Head of caudate nucleus (tissue), 42 donors: ENCODE measurements at regions not wholly inside any gene's neighbourhood (a gene's known extent, or its start where the extent isn't known, plus 50 kb on each side); places are given as distances from the start of the nearest gene placed in this dataset.
"Not testable (repeated sequence)": the region's sequence is repeated elsewhere in the genome, so short reads cannot be mapped to it uniquely, and the experiment has no call there.

ENCODE experiments used
- DNase-seq, 42 donors: peaks; one replicate each; pipeline versions ENCODE4 v3.0.0 to v3.0.0-alpha.2; 2020 to 2021; ENCODE audit warnings: mixed read lengths in 7 of 42
- intact Hi-C: fragments of 100-400 bp; cut with DNase I; formaldehyde crosslinking; loops from one replicate; pipeline ENCODE4 v1.15.0; 2022

DNA sequence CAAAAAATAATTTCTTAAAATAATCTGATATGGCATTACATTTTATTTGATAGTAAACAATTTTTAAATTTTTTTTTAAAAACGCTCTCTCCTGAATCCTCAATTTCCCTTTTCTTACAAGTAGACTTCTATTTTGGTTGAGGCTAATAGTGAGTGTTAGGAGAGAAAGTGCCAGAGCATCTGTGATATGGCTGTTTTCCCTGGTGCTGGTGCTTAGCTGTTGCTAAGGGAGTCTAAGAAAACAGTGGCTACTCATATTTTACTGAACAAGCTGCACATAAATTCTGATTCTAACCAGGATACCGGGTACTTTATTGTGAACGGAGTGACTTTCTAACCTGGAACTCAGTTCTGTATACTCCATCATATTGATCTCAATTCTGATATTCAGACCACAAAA lies 311.1 kb upstream of the KIAA1217 start:
- DNase-seq, result no peak
- intact Hi-C loops, result no loop called here

DNA sequence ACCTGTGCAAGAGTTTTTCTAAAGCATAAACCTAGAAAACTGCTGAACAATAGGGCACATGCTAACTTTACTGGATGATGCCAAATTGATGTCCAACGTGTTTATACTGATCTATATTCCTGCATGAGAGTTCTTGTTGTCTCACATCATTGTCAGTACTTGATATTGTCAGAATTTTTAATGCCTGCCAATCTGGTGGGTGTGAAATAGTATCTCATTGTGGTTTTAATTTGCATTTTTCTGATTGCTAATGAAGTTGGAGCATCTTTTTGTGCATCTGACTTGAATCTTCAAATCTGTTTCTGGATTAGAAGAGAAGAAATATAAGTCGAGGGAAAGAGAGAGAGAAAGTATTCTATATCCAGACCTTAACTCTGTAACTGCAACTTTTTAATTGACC lies 309.8 kb upstream of the KIAA1217 start:
- intact Hi-C loops, result no loop called here
- DNase-seq, result no peak

DNA sequence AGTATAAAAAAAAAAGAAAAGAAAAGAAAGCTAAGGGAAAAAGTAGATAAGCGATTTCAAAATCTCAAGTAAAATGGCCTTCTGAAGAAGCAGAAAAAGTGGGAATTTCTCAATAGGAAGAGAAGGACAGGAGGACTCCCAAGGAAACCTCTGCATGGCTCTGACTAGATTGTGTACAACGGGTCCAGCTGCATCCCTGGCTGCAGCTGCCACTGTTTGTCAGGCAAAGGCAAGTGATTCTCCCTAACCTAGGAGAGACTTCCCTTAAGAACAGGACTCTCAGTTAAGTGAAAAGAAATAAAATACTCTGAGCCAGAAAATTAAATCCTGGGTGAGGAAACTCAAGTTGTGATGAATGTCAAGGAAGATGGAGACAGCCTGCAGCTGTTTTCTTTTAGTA lies 298.6 kb upstream of the KIAA1217 start:
- intact Hi-C loops, result no loop called here
- DNase-seq, result no peak

DNA sequence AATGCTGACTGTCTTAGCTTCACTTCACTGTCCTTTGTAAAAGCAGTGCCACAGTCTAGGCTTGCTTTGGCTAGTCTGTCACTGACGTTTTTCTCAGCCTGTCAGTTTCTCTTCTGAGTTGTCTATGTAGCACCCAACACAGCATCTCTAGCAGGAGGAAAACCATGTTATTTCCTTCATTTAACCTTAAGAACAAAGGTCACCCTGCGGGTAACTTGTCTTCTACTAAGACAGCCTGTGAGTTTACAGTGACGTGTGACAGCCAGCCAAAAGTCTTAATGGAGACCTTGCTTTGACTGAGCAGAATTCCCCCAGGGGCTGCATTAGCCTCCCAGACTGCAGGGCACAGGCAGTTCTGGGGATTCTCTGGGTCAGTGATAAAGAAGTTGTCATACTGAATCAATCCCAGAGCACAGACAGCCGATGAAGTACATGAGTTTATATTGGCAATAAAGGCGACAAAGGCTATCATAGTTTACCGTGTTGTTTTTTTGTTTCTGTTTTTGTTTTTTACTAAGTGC lies 296.0 kb upstream of the KIAA1217 start:
- no peak for DNase-seq
- intact Hi-C loops, result no loop called here

DNA sequence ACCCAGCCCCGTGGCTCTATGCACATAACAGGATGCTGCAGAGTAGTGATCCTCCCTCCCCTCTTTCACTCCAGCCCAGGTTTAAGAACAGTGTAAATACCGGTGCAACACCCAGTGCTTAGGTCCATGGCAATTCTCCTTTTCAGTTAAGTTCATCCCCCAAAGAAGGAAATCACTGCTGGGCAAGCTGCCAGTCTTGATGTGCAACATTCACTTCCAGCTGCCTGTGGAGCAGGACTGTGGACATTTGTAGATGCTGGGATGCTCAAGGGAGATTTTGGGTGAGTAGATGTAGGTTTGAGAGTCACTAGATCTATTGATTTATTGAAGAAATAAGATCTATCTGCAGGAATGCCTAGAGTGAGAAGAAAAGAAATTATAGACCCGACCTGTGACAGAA lies 294.3 kb upstream of the KIAA1217 start:
- DNase-seq, result no peak
- intact Hi-C loops, result no loop called here

DNA sequence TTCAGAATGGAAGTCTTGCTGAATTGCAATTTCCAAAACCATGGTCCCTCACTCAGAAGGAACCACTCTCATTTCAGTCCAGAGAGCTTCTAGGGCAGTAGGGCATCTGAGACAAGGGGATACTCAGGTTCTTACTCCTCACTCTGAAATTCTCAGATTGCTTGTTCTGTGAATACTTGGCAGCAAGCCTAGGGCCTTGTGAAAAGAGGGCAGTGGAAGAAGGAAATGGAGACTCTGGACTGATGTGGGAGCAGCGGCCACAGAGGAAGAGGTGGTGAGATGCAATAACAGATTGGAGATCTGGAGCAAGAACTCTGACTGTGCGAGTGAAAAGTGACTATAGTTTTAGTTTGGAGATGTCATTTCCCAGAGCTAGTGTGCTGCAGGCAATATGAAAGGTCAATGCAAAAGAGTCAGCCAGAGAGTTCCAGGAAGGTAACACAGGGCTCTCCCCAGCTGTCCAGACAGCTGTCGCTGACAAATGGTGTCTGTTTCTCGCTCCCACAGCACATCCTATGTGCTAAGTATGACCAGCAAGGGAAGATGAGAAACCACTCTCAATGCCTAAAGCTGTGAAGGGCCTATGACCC lies 291.6 kb upstream of the KIAA1217 start:
- DNase-seq, result no peak
- intact Hi-C loops, result no loop called here

DNA sequence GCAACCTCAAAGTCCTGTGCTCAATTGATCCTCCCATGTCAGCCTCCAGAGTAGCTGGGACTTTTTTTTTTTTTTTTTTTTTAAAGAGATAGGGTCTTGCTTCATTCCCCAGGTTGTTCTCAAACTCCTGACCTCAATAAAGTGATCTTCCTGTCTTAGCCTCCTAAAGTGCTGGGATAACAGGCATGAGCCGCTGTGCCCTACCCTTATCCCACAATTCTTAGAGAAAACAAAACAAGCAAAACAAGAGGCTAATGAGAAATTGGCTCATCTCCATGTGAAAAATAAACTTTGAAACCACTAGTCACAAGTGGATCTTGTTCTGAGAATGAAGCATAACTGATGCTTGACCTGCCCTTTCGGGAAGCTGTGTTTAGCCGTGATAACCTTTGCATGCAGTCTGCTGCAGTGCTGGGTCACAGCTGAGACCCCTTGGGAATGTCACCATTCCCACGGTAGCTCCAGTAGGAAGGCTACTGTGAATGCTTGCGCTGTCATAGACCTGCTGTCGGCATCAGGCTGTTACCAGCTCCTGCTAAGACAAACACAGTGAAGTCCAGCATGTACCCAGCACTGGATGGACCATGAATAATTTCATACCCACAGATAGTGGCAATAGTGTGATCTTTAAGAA lies 290.7 kb upstream of the KIAA1217 start:
- DNase-seq, result no peak
- intact Hi-C loops, result no loop called here

DNA sequence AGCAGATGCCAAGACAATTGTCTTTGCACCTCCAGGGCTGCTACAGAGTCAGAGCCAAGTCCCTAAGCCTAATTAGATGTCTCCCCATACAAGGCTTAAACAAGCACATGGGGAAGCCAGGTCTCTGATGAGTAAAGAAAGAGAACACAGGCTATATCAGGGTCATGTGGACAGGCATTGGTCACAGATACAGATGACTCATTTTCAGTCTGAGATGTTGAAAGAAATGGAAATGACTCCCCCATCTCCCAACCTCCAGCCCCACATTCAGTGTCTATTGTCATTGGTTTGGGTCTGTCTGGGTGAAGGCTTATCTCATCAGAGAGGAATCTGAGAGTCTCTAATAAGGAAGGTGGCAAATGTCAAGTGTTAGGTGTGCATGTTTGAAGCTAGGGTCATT lies 290.1 kb upstream of the KIAA1217 start:
- intact Hi-C loops, result no loop called here
- DNase-seq, result no peak

DNA sequence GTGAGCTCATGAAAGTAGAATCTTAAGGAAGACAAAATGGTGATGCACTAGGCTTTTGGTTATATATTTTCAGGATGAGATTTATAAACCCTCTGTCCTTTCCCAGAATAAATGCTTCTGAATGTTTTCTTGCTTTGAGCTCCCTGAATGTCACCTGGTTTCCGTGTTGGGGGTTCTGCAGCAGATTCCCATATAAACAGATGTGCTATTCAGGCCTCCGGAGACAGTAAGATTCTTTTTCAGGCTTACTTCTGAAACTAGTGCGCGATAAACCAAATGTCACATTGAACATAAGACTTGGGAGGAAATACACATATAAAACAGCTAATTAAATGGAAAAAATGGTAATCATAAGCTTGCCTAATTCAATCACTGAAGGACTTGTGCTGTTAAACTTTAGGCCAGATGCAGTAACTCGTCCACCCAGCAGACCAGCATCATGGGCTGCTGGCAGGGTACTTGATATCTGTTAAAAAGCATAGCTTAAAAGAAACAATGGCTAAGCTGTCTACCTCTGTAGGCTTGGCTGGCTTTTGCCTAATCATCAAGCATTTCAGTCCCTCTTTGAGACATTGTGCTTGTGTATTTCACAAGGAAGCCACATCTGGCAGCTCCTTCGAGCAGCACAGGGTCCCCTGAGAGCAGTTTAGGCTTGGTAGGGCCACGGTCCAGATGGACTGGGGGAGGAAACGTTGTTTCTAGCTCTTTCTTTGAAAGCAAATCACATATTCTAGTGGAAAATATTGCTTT lies 281.2 kb upstream of the KIAA1217 start:
- intact Hi-C loops, result no loop called here
- no peak for DNase-seq

DNA sequence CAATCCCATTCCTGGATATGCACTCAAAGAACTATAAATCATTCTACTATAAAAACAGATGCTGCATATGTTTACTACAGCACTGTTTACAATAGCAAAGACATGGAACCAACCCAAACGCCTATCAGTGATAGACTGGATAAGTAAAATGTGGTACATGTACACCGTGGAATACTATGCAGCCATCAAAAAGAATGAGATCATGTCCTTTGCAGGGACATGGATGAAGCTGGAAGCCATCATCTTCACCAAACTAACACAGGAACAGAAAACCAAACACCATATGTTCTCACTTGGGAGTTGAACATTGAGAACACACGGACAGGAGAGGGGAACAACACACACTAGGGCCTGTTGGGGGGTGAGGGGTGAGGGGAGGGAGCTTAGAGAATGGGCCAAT lies 274.9 kb upstream of the KIAA1217 start:
- intact Hi-C loops, DNase-seq: not testable (repeated sequence)

DNA sequence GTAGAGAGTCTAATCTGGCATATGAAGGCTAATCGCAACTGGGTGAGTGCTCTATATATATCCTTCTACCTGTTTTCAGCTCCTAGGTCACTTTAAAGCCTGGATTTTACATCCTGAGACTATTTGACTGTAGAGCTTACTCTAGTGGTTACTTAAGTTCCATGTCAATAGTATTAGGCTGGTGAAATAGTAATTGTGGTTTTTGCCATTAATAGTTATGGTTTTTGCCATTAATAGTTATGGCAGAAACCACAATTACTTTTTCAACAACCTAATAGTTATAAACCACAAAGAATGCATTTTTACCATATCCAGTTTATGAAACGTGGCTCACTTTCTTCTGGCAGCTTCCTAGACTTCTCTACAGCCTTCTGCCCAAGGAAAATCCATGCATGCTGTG lies 263.1 kb upstream of the KIAA1217 start:
- no peak for DNase-seq
- intact Hi-C loops, result no loop called here

DNA sequence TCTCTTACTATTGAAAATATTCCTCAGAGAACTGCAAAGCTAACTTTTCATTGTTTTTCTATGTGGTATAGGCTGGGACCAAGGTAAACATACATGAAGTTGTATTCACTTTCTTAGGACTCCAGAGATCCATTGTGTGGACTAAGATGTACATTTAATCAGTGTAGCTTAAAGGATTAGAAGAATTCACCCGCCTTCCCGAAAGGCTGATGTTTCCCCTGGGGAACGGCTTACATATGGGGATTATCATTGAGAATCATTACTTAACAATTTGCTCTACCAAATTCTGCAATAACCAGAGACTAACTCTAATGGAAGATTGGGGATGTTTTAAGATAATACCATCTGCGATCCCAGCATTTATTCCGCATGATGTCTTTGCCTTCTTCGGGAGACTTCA lies 257.1 kb upstream of the KIAA1217 start:
- no peak for DNase-seq
- intact Hi-C loops, result no loop called here

DNA sequence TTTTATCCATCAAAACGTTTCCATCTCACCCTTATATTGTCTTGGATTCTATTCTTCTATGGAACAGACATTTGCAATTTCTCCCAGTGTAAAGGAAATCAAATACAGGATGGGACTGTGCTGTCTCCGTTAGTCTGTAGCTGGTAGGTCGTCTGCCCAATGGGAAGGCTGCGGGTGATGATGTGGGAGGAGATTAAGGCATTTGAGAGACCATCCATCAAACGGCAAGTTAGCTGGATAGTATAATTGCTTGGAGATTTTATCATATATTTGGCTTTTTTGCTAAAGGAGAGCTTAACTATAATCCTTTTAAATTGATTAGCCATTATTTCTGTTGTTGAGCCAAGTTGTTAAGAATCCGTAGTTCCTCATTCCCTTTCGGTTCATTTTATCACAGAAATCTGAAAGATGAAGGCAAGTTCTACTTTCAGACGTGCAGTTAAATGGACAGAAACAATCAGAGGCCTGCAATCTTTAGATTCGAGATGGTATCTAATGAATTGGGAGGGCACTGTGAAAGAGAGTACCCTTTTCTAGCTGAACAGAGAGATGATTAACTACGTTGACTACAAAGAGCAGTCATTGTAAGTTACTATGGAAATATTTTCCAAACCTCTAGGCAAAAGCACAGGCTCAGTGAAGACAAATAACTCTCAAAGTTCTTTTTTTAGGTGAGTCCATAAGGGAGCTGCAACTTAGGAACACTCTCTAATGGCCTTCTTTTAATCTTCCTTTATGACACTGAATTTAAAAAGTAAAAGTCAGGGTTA lies 253.3 kb upstream of the KIAA1217 start:
- no peak for DNase-seq
- intact Hi-C loops, result no loop called here

DNA sequence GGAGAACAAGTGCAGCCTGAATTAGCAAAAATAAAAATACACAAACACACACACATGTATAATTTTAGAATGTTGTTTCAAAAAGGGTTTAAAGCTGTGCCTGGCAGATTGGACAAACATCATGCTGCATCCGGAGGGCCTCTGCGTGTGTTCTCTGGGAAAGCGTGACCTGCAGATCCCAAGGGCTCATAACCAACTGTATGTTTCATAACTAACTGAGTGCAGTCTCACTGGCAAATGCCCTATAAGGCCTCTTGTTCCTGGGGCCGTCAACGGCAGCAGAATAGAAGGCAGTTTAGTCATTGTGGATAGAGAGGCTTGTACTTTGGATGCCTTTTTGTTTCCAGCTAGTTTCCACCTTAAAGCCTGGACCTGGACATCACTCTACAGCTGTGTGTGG lies 243.8 kb upstream of the KIAA1217 start:
- intact Hi-C loops, result no loop called here
- DNase-seq, result no peak

DNA sequence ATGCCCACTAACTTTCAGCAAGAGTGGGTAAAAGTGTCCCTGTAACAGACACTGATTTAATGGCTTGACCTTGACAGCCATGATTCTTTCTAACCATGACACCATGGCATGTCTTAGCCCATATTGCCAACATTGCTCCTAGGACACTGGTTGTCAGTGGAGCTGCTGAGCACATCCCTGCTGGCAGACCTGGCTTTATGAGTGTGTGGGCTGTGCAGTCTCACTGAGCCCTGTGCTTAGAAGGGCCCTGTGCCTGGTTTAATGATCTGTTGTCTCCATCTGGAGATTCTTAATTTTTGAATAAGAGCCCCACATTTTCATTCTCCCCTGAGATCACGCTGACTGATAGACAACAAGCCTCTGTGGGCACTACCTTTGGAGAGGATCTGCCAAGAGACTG lies 243.1 kb upstream of the KIAA1217 start:
- DNase-seq, result no peak
- intact Hi-C loops, result no loop called here

DNA sequence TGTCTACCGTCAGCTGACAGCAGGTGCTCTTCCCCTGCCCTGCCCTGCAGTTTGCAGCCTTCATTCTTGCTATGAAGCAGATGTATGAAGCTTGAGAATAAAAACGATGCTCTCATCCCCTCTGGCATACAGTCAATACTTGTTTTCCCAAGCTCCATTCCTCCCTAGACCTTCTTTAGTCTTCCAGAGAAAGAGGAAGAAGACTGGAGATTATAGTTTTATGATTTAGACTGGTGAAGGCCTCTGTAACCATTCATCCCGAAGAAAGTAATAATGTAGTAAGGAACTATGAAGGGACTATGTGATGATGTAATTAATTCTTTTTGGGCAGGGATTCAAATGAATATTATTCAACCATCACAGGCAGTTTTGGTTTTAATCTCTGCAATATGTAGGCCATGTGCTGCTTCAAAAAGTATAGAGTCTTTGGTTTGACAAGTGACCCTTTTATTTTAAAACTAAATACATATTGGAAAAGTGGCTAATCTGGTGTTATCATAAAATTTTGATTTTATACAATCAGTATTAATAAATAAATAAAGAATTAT lies 242.4 kb upstream of the KIAA1217 start:
- no peak for DNase-seq
- intact Hi-C loops, result no loop called here

DNA sequence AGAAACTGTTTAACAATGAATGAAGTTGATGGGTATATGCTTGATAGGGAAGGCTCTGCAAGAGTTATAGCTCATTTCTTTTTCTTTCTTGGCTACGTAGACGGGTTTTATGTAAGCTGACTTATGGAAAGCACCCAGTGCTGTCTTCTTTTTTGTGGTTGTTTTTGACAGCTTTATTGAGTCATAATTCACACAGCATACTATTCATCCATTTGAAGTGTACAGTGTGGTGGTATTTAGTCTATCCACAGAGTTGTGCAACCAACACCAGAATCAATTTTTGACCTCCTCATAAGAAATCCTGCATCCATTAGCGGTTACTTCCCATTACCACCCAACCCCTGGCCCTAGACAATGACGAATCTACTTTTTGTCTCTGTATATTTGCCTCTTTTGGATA lies 240.6 kb upstream of the KIAA1217 start:
- intact Hi-C loops, result no loop called here
- no peak for DNase-seq

DNA sequence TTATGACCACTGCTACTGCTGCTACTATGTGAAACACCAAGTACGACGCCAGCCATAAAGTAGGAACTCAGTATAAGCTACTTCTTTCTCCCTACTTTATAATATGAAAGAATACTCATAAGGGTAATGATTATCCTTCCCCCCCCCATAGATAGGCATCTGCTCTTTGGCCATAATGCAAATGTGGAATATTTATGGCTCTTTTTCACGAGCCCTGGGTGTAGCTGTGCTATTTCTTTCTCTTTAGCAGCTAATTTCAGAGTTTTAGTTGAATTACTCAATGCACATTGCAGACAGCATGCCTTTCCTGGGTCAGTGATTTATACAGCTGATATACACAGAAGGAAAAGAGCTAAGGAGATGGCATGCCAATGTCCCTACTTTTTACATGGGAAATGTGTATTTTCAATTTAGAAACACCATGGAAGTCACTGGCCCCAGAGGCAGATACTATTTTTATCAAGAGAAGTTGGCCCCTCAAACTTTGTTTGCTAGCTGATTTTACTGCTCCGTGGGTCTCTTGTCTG lies 234.1 kb upstream of the KIAA1217 start:
- DNase-seq, result no peak
- intact Hi-C loops, result no loop called here

DNA sequence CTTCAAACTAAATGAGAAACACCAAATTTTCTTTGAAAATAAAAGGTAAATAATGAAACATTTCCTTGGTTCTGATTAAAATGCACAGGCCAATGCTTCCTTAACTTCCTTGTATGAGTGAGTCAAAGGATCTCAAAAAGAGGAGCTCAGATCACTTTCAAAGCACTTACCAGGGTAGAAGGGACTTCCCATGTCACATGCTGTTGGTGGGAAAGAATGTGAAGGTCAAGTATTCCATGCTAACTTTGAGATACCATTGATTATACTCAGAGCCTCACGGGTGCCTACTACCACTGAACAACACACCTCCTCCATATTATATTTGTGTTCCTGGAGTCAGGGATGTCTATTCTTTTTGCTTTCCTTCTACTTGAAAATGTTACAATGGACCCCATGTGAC lies 233.5 kb upstream of the KIAA1217 start:
- DNase-seq, result no peak
- intact Hi-C loops, result no loop called here
